HG03575 (cell line): ENCODE measurements at regions not wholly inside any gene's neighbourhood (a gene's known extent, or its start where the extent isn't known, plus 50 kb on each side); places are given as distances from the start of the nearest gene placed in this dataset.

ENCODE experiments used
- ATAC-seq: cut with Tn5 transposase; IDR thresholded peaks from one replicate; pipeline ENCODE4 v1.9.1; 2021; ENCODE audit not compliant: unreplicated experiment, insufficient number of reproducible peaks, low FRiP score; ENCODE audit errors: extremely low read depth

- ATAC-seq, result no peak
Measured at GRCh38 chr22:48705917-48706605, 1121.6 kb downstream of the BRD1 start.

- ATAC-seq, result no peak
Measured at GRCh38 chr22:48705159-48705916, 1122.3 kb downstream of the BRD1 start.

DNA sequence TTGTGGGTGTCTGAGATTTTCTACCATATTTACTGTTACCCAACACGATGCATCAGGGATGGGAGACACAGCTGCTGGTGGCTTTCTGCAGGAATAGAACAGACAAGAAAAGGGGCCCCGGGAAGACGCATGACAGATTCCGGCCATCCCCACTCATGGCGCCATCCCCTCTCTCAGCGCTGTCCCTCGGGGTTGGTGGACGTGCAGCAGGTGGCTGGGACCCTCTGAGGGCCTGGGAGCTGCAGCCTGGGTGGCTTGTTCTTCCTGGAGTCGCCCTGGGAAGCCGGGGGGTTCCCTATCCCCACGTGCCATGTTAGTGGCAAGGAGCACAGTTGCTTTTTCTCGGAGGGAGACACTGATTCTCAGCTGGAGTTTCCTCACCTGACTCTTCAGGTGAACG, 1123.3 kb downstream of the BRD1 start:
- no peak for ATAC-seq

- ATAC-seq, result no peak
Measured at GRCh38 chr22:48703265-48703941, 1124.3 kb downstream of the BRD1 start.

- no peak for ATAC-seq
Measured at GRCh38 chr22:48702573-48703264, 1125.0 kb downstream of the BRD1 start.

GRCh38 chr22:48701296-48702030, 1126.2 kb downstream of the BRD1 start:
- no peak for ATAC-seq

GRCh38 chr22:48700566-48701295, 1126.9 kb downstream of the BRD1 start:
- no peak for ATAC-seq

DNA sequence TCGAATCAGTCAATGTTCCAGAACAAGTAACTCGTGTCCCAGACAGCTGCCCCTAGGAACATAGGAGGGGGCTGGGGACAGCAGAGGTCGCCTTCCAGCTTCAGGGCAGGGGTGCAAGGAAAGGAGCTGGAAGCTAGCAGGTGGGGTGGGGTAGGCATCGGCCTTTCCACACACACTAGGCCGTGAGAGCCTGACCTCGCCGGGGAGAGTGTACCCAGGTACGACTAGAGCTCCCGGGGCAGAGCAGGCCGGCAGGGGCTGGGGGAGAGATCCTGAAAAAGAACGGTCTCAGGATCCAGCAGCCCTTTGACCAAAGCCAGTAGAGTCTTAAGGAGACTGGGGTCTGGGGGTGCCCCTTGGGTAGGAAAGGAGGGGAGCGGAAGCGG, 1127.5 kb downstream of the BRD1 start:
- ATAC-seq, result no peak

GRCh38 chr22:48699511-48699910, 1128.2 kb downstream of the BRD1 start:
- no peak for ATAC-seq

GRCh38 chr22:48698618-48699017, 1129.1 kb downstream of the BRD1 start:
- no peak for ATAC-seq

- ATAC-seq, result no peak
Measured at GRCh38 chr22:48697694-48698276, 1129.9 kb downstream of the BRD1 start.

DNA sequence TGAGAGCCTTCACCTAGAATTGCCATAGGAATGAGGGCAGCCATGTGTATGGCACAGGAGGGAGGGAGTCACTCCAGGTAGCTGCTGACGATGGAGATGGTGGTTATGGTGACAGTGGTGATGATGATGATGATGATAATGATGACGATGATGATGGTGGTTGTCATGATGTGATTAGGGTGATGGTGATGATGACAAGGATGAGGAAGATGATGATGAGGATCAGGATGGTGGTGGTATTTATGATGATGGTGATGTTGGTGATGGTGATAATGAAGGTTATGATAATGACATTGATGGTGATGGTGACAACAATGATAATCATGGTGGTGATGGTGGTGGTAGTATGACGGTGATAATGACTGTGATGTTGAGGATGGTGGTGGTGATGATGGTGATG, 1130.5 kb downstream of the BRD1 start:
- no peak for ATAC-seq

DNA sequence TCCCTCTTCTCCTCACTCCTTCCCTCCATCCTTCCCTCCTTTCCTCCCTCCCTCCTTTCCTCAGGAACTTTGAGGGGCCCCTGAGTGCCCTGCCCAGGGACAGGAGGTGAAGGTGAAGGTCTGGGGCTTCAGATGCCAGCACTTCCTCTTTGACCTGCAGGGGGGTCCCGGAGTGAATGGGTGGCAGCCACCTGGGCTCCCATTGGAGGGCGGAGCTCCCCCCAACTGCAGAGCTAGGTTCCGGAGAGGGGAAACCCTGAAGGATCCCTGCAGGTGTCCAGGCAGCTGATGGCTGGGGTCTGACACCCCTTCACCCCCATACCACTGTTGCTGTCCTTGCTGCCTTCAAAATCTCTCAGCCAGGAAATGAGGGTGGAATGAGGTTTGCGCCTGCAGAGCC, 1131.3 kb downstream of the BRD1 start:
- ATAC-seq, result no peak

DNA sequence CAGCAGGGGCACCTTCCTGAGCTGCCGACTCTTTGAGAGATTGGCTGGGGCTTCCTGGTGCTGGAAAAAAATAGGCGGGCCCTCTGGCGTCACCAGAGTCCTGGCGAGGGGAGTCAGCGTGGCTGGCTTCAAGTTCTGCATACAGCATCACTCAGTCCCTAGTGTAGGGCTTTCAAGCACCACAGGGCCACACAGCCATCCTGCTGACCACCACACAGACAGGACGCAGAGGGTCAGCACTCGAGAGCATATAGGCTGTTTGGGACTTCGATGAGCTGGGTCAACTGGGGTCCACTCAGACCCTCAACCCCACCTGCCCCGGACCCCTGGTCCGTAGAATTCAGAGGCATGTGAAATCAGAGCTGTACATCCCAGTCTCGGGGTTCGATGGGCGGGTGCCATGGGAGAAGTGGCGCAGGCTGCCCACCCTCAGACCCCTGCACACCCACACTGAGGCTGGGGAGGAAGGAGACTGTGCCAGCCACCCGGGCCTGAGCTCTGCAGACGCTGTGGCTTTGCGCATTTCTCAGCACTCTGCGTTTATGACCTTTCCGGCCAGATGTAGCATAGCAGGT, 1131.9 kb downstream of the BRD1 start:
- ATAC-seq, result no peak

- no peak for ATAC-seq
Measured at GRCh38 chr22:48695251-48695650, 1132.4 kb downstream of the BRD1 start.

DNA sequence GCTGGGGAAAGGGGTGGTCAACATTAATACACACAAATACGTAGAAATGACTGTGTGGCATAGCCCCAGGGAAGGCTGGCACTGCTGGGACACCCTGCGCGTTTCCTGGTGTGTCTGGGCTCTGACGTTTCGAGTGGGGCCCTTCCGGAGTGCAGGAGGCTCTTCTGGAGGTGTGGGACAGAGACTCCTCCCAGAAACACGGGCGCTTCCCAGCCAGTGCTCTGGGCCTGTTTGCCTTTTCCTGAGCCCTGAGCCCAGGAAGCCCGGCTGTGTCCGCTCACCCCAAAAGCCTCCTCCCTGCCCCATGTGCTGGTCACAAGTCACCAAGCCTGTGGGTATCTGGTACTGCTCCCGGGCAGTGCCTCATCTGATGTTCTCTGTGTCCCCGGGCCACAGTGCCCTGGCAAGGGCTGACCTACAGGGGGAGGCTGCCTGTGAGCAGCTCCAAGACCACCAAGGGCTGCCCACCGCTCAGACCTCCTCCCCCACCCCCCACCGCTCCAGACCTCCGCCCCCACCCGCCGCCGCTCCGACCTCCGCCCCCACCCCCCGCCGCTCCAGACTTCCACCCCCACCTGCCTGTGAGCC, 1133.3 kb downstream of the BRD1 start:
- no peak for ATAC-seq

DNA sequence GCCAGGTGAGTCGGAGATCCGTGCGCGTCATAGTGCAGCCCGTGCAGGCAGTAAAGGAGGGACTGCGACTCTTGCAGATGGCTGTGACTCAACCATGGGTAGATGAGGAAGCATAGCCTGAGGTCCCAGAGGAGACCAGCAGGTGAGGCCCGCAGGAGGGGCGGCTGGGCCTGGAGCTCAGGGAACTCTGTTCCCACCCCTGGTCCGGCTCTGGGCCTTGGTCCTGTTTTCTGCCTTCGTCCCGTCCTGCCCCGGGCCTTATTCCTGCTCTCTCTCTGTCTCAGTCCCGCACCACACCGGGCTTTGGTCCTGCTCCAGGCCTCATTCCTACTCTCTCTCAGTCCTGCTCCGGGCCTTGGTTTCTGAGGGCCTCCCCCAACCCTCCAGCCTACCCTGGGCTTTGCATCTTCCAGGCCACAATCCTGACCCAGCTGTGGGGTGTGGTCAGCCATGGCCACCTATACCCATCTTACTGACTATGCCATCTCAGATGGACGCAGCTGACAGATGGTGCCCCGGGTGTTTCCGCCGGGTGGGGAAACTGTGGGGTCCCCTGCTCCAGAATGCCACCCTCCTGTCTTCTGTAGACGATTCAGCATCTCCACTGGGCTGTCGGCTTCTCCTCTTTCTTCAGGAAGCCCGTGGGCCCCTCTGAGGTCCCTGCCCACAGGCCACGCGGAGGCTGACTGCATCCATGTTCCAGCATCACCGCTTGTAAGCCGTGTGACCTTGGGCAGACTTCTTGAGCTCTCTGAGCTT, 1134.1 kb downstream of the BRD1 start:
- ATAC-seq, result no peak
